Activated naive CD4-positive, alpha-beta T cell treated with anti-CD3 and anti-CD28 coated beads, Interleukin-2, amount 50 U/mL, for 16 hours (primary cell): ENCODE measurements at regions not wholly inside any gene's neighbourhood (a gene's known extent, or its start where the extent isn't known, plus 50 kb on each side); places are given as distances from the start of the nearest gene placed in this dataset.

Experiments used
- DNase-seq: peaks from one replicate; pipeline ENCODE4 v3.0.0-alpha.2; 2020

DNA sequence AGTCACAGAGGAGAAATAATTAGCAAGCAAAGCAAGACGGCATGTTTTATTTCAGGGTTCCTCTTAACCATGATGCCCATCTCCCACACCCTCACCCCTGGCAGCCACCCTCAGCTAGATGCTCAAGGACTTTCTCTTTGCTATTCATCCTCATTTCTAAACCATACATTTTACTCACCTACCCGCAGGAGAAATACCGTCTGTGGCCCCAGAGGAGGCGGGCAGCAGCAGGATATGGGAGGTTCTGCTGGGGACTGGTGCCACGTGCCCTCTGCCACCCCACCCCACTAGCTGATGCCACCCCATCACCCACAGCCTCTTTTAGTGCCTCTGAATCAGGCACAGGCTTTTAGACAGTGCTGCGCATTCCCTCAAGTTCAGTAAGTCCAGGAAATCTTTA lies 168.7 kb upstream of the ITGB1 start:
- no peak for DNase-seq

DNA sequence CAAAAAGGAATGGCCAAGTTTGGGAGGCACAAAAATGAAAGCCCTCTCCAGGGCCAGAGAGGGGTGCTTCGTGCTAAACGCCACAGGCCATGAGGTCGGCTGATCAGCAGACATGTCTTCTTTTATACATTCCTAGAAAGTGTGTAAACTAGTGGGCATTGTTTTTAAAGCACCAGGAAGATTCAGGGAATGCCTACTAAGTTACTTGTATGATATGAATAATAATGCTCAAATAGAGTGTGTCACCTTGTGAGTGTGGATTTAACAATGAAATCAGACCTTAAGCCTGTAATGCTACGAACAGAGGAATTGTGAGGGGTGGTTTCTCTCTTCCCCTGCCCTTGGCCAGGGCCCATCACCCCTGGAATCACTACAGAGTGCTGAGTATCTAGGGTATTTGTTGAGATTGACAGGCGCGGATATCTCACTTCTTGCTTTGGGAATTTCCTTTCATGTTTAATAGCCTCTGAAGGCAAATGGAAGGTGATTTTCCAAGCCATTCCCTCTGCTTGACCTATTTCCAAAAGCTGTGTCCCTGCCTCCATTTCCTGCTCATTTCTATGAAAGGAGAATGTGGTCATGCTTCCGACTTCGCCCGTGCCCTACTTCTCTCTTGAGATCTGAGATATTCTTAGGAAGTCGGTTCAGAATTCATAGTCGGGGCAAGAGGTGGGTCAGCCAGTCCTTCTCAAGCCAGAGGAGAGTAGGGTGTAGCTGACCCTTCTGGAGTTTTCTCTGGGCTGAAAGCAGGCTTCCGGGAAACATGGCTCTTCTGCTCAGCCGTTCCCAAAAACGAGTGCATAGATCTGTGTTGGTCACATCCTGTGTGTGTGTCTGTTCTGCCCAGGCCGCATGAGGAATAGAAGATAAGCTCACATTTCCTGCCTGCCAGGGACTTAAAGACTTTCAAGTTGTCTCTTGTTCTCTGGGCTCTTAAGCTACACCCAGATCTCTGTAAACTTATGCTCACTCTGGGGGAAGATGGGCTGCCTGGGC lies 167.8 kb upstream of the ITGB1 start:
- no peak for DNase-seq

DNA sequence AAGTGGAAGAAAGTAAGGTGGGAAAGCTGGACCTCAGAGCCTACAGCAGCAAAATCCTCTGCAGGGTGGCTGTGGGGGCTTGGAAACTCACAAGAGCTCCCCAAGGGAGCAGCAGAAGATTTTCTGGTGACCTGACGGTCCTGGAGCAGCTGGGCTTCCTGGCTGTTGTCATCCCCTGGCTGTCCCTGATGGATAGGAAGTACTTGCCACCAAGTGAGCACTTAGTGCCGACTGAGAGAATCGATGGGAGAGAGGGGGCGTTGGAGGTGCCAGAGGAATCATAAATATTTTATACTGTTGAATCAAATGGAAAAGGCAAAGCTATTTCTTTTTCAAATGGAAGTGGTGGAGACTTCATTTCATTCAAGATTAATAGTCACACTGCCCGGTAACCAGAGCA lies 167.1 kb upstream of the ITGB1 start:
- no peak for DNase-seq

DNA sequence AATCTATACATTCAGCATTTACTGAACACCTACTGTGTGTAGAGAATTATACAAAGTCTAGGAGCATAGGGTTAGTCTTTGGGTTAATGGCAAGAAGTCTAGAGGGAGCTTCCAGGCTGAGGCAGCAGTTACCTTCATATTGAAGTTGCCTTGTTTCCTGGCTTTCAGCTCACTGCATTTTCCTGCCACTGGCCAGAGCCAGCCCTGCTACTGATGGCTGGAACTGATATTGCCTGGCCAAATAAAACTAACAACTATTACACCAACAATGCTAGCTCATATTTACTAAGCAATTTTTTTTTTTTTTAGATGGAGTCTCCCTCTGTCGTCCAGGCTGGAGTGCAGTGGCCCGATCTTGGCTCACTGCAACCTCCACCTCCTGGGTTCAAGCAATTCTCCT lies 165.7 kb upstream of the ITGB1 start:
- DNase-seq: no peak

DNA sequence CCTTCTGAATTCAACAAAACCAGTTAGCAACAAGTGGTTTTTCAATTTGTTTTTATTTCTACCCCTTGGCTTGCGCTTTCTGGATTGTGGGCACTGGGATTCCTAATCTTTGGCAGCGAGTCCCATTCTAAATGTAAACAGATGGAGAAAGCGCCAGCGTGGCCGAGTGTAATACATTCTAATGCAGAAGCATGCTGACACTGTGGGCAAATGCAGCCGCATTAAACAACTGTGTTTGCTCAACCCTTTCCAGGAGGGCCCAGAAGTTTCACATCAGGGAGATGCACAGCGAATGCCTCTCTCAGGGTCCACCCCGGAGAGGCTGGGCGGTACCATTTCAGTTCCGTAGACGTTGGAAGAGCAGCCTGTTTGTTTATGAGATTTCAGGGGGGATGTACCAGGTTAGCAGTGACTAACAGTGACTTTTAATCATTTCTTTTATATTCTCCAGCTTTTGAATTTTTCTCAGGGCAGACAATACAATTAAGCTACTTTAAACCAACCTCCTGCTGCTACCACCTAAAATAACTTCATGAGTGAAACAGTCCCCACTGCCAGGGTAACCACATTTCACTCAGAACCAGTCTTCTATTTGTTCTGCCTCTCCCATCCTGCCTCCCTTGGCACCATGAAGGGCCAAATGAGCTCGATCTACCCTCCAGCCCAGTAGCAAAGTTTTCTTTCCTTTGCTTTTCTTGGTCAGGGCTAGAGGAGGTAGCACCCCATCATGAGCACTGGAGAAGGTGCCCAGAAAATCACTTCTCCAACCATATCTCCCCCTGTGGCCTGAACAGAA lies 164.2 kb upstream of the ITGB1 start:
- DNase-seq: no peak

DNA sequence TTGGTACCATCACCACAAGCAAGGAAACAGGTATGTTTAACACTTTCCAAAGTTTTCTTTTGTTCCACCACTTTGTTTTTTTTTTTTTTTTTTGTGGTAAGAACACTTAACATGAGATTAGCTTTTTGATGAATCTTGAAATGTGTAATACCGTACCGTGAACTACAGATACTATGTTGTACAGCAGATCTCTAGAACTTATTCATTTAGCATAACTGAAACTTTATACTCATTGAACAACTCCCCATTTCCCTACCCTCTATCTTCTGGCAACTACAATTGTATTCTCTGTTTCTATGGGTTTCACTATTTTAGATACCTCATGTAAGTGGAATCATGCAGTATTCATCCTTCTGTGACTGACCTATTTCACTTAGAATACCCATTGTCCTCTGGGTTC lies 162.7 kb upstream of the ITGB1 start:
- DNase-seq: no peak

DNA sequence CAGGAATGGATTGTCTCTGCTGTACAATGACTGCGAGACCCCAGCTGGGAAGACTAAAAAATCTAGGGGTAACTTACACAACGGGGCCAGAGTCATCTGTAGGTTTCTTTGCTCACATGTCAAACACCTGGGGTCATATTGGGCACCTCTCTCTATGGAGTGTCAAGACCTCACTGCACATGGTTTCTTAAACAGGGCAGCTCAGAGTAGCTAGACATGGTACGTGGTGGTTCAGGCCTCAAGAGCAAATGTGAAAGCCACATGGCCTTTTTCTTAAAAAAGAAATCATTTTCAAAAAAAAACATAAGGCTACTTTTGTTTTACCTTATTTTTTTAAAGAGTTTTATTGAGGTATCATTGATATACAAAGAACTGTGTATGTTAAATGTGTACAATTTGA lies 162.2 kb upstream of the ITGB1 start:
- no peak for DNase-seq

DNA sequence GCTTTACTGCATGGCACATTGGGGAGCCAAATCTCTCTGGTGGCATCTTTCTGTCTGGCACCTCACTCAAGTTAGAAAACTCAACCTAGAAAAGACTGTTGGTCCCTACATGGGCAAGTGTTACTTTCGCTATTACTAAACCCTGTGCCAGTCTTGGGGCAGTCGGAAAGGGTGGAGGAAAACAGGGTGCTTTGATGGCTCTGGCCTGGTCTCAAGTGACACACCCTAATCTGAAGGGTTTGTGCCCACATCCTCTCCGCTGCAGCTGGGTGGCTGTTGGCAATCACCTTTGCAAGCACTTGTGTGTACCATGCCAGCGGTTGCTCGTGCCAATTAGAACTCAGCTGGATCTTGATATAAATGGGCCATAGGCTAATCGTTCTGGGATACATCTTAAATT lies 159.8 kb upstream of the ITGB1 start:
- DNase-seq: no peak

DNA sequence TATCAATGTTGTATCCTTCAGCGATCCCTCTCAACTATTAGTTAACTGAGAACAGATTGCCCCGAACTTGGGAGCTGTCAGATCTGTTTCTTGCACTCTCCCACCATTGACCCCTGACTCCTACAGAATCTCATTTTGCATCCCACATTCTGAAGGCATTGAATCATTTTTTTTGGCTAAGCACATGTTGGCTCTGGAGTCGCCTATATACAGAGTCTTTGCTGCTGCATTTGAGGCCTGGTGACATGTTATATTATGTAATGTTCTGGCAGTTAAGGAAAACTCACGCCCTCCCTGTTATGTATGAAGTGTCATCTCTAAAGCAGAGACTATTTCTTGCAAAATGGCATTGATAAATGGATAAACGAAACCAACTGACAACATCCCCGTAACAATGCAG lies 159.2 kb upstream of the ITGB1 start:
- no peak for DNase-seq

DNA sequence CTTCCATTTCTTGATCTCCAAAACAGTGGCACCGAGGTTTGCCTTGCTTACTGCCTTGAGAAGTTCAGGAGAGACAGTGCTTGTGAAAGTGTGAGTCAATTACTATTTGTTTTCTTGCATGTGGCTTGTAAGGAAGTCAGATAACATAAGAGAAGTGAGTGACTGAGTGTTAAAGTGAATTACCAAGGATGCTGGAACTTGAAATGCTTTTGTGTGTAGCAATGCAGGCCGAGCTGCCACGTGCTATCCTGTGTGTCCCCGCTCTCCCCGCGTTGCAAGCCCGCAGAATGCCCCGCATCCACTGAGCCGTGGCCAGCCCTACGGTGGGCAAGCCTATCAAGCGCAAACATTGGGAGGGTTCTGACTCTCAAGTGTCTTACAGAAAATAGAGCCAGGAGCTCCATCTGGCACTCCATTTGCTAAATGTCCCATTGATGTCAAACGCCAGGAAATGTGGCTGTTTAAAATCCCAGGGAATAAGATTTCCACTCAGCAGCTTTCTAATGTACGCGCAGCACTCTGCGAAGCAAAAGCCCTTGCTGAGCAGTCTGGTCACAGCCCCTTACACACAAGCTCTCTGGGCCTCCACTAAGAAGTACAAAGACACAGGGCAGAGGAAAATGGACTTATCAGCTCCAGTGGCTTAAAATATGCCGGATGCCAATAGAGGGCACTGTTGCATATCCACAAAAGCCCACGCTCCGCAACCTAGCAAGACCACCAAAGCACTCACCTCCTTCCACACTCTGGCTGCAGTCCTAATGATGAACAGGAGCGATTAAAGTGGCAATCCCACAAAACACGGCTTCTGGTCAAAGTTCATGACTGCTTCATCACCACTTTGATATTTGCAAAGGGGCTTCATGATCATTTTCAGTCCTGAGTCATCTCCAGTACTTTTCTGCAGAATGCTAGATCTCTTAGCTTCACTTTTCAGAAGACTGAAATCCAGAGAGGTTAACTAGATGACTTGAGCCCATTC lies 158.0 kb upstream of the ITGB1 start:
- no peak for DNase-seq

DNA sequence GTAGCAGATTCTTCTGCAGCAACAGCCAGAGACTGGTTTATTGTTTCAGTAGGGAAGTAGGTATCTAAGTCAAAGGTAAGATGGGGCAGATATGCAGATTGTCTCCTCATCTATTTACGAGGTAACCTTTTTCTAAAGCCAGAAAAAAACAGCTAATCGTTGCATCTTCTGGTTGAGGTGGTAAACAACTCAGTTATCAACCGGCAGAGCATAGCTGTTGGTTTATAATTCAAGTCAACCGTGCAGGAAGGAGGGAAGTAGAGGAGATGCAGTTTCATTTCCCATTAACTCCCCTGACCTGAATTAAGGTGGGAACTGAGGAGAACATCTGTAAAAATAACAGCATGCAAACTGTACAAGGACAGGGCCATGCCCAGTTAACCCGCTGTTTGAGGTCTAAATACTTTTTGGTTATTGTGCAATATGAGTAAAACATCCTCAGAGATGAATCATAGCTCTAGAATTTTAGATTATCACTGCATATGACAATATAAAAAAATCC lies 156.5 kb upstream of the ITGB1 start:
- no peak for DNase-seq

DNA sequence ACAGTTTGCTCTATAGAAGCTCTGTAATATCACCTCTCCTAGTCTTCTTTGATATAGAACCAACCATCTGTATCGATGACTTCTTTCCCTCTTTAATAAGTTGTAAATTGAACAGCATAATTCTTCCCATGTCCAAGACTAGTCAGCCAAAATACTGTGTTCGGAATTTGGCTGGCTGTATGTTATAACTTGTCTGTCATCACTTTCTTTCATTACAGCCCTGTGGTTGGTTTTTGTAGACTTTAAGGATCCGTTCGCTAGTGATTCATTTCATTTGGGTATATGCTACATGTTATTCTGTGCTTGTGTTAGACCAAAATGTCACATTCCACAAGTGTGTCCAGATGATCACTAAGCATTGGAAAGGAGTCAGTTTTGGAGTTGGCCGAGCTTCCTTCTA lies 155.4 kb upstream of the ITGB1 start:
- DNase-seq: no peak

DNA sequence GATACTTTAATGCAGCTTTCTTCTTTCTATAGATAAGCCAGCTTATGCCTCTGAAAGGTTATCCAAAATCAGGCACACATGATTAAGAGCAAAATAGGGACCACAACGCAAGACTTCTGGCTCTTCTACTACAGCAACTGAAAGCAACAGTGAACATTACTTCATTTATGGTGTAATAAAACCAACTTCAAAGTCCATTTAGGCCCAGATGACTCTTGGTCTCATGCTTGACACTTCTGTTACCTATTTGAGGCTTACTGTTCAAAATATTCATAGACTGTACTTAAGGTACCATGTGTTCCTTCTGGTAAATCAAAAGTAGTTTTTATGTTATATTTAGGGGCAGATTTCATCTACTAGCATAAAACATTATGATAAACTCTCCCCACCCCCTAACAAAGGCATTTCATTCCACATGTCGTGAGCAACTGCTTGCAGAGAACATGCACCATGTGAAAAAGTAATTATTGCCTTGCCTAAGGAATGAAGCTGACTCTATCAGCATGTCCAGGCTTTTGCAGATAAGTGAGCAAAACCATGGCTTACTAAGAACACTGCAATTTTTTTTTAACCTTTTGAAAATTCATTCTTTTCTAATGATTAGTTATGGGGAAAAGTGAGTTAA lies 154.9 kb upstream of the ITGB1 start:
- DNase-seq: no peak

DNA sequence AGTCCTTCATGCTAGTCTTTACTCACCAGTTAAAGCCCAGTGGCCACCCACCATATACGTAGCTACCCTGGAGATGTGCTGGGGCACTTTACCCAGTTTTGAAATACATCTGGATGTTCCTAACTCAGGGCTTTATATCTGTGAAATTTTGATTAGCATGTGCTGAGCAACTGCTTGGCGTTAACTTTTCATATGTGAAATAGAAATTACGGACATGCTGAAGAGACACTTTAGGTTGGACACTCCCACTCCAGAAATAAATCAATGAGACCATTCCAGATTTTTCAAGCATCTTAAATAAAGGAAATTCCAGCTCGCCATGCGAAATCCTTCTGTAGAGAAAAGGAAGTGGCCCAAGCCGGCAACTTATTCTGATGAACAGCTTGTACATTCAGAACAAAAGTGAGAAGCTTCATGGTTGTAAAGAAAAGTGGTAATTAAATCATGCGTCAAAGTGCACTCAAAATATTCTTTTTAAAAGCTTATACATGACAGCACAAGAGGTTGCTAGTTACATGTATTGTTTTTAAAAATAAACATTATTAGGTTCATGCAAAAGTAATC lies 153.5 kb upstream of the ITGB1 start:
- DNase-seq: no peak

DNA sequence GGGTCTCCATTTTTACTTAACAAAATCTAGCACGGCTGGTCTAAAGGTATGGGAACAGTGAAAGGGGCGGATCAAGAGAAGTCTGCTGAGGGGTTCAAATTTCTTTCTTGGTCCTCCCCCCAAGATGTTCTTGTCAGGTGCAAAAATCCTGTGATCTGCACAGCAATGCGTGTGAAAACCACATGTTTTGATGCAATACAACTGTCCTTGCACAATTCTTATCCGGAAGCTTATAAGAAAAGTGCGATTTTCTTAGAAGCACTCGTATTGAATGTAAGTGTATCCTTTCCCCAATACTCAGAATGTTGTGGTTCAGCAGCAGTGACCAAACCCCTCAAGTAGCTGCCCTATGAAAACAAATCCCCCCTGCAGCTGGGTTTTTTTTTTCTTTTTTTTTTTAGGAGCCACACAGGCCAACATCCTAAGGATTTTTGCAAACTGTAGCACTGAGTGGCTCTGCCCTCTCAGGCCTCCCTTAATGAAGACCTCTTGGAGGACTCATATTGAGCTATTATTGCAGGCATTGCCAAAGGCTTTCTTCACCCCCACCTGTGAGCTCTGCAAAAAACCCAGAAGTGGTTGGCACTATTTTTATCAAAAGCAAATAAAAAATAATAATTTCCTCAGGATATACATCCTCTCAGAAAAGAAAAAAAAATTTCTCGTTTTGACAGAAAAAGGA lies 151.9 kb upstream of the ITGB1 start:
- no peak for DNase-seq

DNA sequence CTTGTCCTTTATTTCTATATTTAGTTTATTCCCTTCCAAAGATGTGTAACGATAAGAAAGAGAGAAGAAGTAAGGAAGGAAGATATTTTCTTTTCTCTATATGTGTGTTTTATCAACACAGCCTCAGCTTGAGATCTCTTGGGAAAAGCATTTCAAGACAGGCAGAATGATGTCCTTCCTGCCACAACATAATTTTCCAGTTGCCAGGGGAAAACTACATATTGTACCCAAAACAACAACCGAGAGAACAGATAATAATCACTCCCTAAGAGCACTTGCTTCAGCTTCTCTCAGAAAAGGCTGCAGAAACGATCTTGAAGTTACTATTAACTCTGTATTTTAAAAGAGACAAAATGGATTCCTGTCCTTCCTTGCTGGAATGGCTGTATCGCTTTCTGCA lies 151.4 kb upstream of the ITGB1 start:
- no peak for DNase-seq

DNA sequence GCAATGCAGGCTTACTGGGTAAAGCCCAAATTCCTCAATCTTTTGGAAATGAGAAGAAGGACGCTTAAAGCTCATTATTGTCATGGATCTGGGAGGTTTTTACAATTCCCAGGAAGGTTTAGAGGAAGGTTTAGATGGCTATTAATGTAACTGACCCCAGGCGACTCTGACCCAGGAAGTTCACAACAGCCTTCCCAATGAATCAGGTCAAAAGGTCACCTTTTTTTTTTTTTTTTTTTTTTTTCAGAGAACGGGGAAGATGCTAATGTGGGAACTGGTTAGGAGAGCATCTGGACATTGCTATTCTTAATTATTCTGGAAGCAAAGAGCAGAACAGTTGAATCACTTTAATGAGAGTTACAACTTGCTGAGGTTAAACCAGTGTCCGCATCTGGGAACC lies 149.9 kb upstream of the ITGB1 start:
- no peak for DNase-seq

DNA sequence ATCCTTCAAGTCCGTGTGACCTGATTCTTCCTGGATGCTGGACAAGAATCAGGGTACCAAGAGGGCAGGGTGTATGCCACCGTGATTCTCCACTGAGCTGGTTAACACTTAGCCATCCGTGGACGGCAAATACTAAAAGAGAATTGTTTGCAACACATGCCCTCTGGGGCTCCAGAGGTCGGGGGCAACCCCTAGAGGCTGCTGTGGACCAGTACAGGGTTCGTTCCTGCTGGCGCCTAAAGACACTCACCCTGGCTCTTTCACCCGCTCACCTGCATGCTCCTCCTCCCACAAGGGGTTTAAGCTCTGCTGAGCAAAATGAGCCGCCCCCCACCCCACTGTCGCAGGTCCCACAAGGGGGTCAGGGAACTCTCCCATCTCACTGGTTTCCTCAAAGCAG lies 148.7 kb upstream of the ITGB1 start:
- no peak for DNase-seq

DNA sequence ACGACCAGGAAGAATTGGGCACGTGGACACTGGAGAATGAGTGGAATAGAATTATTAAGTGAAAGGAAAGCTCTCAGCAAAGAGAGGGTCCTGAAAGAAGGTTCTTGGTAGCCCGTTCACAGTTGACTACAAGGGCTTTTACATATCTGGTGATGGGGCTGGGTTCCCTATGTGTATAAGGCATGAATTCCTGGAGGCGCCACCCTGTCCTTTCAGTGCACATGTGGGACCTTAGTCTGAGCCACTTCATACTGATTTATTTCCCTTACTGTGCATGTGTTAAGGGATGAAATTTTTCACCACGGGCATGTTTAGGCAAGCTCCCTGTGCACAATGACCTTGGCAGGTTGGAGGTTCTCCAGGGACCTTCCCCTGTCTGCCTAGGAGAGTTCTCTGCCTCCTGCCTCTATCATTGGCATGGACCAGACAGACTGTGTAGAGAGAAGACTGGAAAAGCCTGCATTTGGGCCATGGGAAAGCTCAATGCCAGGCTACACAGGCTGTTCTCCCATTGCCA lies 145.9 kb upstream of the ITGB1 start:
- DNase-seq: no peak

DNA sequence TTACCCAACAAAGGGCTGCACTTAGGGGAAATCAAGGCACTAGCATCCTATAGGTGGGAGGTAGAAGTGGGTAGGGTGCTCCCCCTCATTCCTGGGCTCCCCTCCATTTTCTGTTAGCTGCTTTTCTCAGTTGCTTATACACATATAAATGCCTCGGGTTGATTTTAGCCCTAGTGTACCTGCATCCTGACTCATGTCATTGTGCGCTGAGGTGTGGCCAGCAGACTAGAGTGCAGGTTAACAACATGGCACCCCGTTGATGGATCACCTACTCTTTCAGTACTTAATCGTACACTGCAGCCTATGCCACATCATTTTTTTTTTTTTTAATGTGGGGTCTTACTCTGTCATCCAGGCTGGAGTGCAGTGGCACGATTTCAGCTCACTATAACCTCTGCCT lies 144.0 kb upstream of the ITGB1 start:
- no peak for DNase-seq

DNA sequence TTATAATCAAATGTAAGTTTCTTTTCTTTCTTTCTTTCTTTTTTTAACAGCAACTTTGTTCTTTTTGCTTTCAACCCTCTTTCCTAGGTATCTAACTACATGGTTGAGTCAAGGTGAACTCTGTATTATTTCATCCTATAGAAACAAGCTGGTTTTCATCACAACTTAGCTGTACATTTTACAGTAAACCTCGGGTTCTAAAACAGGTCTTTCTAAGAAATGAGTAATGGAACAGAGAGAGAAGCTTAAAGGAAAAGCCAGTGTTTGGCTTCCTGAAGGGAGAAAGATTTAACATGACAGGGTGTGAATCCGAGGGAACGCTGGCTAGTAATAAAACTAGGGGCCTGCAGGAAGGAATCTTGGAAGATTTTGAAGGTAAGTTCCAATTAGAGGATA lies 143.4 kb upstream of the ITGB1 start:
- no peak for DNase-seq
